NCI-H748 treated with DMSO at 0.1 percent for 48 hours (cell line): ENCODE measurements at regions not wholly inside any gene's neighbourhood (a gene's known extent, or its start where the extent isn't known, plus 50 kb on each side); places are given as distances from the start of the nearest gene placed in this dataset.

Source experiments
- DNase-seq: peaks from one replicate; lab custom pipeline; 2025; lab: John Stamatoyannopoulos, UW

GRCh38 chr3:18734309-18734708, 309.2 kb upstream of the SATB1 start:
- DNase-seq, result no peak

GRCh38 chr3:18732474-18732873, 307.3 kb upstream of the SATB1 start:
- DNase-seq, result no peak

- DNase-seq, result no peak
Measured at GRCh38 chr3:18730491-18730890, 305.4 kb upstream of the SATB1 start.

- no peak for DNase-seq
Measured at GRCh38 chr3:18729671-18730070, 304.5 kb upstream of the SATB1 start.

- DNase-seq, result no peak
Measured at GRCh38 chr3:18725668-18726407, 300.7 kb upstream of the SATB1 start.

- no peak for DNase-seq
Measured at GRCh38 chr3:18724456-18724855, 299.3 kb upstream of the SATB1 start.

- DNase-seq, result no peak
Measured at GRCh38 chr3:18723206-18723810, 298.2 kb upstream of the SATB1 start.

GRCh38 chr3:18720543-18720942, 295.4 kb upstream of the SATB1 start:
- no peak for DNase-seq

GRCh38 chr3:18717598-18717997, 292.5 kb upstream of the SATB1 start:
- no peak for DNase-seq

GRCh38 chr3:18716821-18717220, 291.7 kb upstream of the SATB1 start:
- DNase-seq, result no peak

- DNase-seq, result no peak
Measured at GRCh38 chr3:18716101-18716500, 291.0 kb upstream of the SATB1 start.

GRCh38 chr3:18715208-18715607, 290.1 kb upstream of the SATB1 start:
- no peak for DNase-seq

GRCh38 chr3:18713577-18713951, 288.4 kb upstream of the SATB1 start:
- DNase-seq, result no peak

GRCh38 chr3:18712713-18713576, 287.8 kb upstream of the SATB1 start:
- no peak for DNase-seq

- DNase-seq, result no peak
Measured at GRCh38 chr3:18704326-18704725, 279.2 kb upstream of the SATB1 start.

GRCh38 chr3:18703798-18704197, 278.7 kb upstream of the SATB1 start:
- DNase-seq, result no peak

GRCh38 chr3:18693588-18694329, 268.6 kb upstream of the SATB1 start:
- peak; percentile 22 for DNase-seq

- no peak for DNase-seq
Measured at GRCh38 chr3:18687286-18687685, 262.1 kb upstream of the SATB1 start.

- DNase-seq, result no peak
Measured at GRCh38 chr3:18683900-18684299, 258.8 kb upstream of the SATB1 start.

GRCh38 chr3:18681818-18682345, 256.7 kb upstream of the SATB1 start:
- DNase-seq, result no peak

- no peak for DNase-seq
Measured at GRCh38 chr3:18680758-18681157, 255.6 kb upstream of the SATB1 start.

- DNase-seq, result no peak
Measured at GRCh38 chr3:18679238-18679637, 254.1 kb upstream of the SATB1 start.
